Endothelial cell (in vitro differentiated cells): ENCODE measurements at regions not wholly inside any gene's neighbourhood (a gene's known extent, or its start where the extent isn't known, plus 50 kb on each side); places are given as distances from the start of the nearest gene placed in this dataset.
"Not testable (repeated sequence)": the region's sequence is repeated elsewhere in the genome, so short reads cannot be mapped to it uniquely, and the experiment has no call there.

Experiments
- DNase-seq: peaks from one replicate; pipeline ENCODE4 v3.0.0; 2021; ENCODE audit warnings: low spot score
- H3K27ac Mint-ChIP-seq: one replicate; pipeline ENCODE4 v1.8.0; 2021; ENCODE audit warnings: mixed read lengths, inconsistent platforms; ENCODE audit not compliant: unreplicated experiment
- H3K27me3 Mint-ChIP-seq: one replicate; pipeline ENCODE4 v1.8.0; 2021; ENCODE audit warnings: mild to moderate bottlenecking, moderate library complexity, mixed read lengths, inconsistent platforms; ENCODE audit not compliant: unreplicated experiment
- H3K36me3 Mint-ChIP-seq: one replicate; pipeline ENCODE4 v1.8.0; 2021; ENCODE audit warnings: mild to moderate bottlenecking, low read depth, mixed read lengths, inconsistent platforms; ENCODE audit not compliant: unreplicated experiment
- H3K4me1 Mint-ChIP-seq: one replicate; pipeline ENCODE4 v1.8.0; 2021; ENCODE audit warnings: mild to moderate bottlenecking, mixed read lengths, inconsistent platforms; ENCODE audit not compliant: unreplicated experiment
- H3K4me3 Mint-ChIP-seq: one replicate; pipeline ENCODE4 v1.8.0; 2021; ENCODE audit warnings: mild to moderate bottlenecking, mixed read lengths, inconsistent platforms; ENCODE audit not compliant: unreplicated experiment
- H3K9me3 Mint-ChIP-seq: one replicate; pipeline ENCODE4 v1.8.0; 2021; ENCODE audit warnings: mixed read lengths, inconsistent platforms; ENCODE audit not compliant: unreplicated experiment
- TF ChIP-seq, protein P1 (sequence below): fragments of 200-600 bp; sonication (generic); IDR thresholded peaks from one replicate; pipeline ENCODE4 v1.5.0; 2021; ENCODE audit warnings: antibody characterized with exemption; ENCODE audit not compliant: unreplicated experiment

DNA sequence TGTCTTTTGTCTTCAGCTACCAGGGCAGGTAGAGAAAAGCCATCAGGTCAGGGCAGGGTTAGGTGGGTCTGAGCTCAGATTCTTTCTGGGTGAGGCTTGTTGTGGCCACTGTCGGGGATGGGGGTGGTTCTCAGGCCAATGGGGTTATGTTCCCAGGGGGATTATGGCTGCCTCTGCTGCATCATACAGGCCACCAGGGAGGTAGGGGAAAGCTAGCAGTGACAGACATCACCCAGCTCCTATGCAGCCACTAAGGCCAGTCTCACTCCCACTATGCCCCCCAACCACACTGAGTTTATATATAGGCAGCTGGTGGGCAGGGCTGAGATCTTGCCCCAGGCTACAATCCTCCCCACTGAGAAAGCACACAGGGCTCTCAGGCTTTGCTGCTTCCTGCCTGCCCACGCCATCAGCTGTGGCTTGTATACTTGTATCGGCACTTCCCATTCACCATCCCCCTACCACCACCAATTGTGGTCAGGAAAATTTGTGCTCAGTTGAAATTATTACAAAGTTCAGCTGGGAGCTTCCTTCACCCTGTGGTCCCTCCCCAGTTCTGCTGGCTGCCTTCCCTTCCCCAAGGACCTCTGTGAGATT lies 72.6 kb upstream of the PTPN13 start:
- H3K9me3 Mint-ChIP-seq: no peaks in the 10 kb centered on the region
- H3K4me3 Mint-ChIP-seq: no peak overlapping the region
- H3K27me3 Mint-ChIP-seq: no peaks in the 10 kb centered on the region
- TF ChIP-seq, protein P1, sequence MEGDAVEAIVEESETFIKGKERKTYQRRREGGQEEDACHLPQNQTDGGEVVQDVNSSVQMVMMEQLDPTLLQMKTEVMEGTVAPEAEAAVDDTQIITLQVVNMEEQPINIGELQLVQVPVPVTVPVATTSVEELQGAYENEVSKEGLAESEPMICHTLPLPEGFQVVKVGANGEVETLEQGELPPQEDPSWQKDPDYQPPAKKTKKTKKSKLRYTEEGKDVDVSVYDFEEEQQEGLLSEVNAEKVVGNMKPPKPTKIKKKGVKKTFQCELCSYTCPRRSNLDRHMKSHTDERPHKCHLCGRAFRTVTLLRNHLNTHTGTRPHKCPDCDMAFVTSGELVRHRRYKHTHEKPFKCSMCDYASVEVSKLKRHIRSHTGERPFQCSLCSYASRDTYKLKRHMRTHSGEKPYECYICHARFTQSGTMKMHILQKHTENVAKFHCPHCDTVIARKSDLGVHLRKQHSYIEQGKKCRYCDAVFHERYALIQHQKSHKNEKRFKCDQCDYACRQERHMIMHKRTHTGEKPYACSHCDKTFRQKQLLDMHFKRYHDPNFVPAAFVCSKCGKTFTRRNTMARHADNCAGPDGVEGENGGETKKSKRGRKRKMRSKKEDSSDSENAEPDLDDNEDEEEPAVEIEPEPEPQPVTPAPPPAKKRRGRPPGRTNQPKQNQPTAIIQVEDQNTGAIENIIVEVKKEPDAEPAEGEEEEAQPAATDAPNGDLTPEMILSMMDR: no peak
- no peak overlapping the region for H3K27ac Mint-ChIP-seq
- no peaks in the 10 kb centered on the region for H3K4me1 Mint-ChIP-seq
- no peaks in the 10 kb centered on the region for H3K36me3 Mint-ChIP-seq
- DNase-seq: no peak

- H3K36me3 Mint-ChIP-seq: no peaks in the 10 kb centered on the region
- H3K27me3 Mint-ChIP-seq: no peaks in the 10 kb centered on the region
- H3K4me3 Mint-ChIP-seq: no peak overlapping the region
- DNase-seq: no peak
- no peak overlapping the region for H3K27ac Mint-ChIP-seq
- H3K4me1 Mint-ChIP-seq: no peaks in the 10 kb centered on the region
- TF ChIP-seq, protein P1: no peak
- no peaks in the 10 kb centered on the region for H3K9me3 Mint-ChIP-seq
These were observed 71.8 kb upstream of the PTPN13 start for GRCh38 chr4:86522349-86522748.

- DNase-seq: no peak
- H3K9me3 Mint-ChIP-seq: no peaks in the 10 kb centered on the region
- TF ChIP-seq, protein P1: no peak
- H3K4me1 Mint-ChIP-seq: no peaks in the 10 kb centered on the region
- H3K36me3 Mint-ChIP-seq: no peaks in the 10 kb centered on the region
- no peak overlapping the region for H3K27ac Mint-ChIP-seq
- H3K4me3 Mint-ChIP-seq: no peak overlapping the region
- H3K27me3 Mint-ChIP-seq: no peaks in the 10 kb centered on the region
These were observed 70.8 kb upstream of the PTPN13 start for GRCh38 chr4:86523333-86523732.

DNA sequence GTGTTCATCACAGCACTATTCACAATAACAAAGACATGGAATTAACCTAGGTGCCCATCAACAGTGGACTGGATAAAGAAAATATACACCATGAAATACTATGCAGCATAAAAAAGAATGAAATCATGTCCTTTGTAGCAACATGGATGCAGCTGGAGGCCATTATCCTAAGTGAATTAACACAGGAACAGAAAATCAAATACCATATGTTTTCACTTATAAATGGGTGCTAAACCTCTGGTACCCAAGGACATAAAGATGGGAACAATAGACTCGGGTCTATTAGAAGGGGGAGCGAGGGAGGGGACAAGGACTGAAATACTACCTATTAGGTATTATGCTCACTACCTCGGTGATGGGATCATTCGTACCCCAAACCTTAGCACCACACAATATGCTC lies 66.4 kb upstream of the PTPN13 start:
- H3K36me3 Mint-ChIP-seq, DNase-seq, H3K9me3 Mint-ChIP-seq, H3K4me1 Mint-ChIP-seq, H3K4me3 Mint-ChIP-seq, H3K27me3 Mint-ChIP-seq, H3K27ac Mint-ChIP-seq: not testable (repeated sequence)

DNA sequence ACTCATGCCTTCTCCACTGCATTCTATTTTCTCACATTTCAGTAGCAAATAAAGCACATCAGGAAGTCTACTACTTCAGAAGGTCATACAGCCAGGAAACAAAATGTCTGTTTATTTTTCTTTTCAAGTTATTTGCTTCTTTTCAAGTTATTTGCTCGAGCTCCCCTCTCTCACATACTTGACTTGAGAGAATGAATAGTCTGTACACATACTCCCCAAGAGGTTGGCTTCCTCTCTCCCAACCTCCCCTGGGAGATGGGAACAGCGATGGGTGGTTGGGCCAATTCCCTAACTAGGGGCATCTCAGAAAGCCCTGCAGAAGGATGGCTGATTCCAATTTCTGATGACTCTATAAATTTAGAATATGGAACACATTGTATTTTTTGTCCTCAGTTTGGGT lies 64.7 kb upstream of the PTPN13 start:
- Mint-ChIP-seq H3K9me3 (no peaks in the 10 kb centered on the region), H3K4me1 (peaks cover 4% of the 10 kb centered on the region), H3K4me3 (no peak overlapping the region), H3K27ac (no peak overlapping the region), H3K36me3 (no peaks in the 10 kb centered on the region), H3K27me3 (peaks cover 2% of the 10 kb centered on the region)
- DNase-seq: no peak
- TF ChIP-seq, protein P1: no peak
